ENCODE measurements at regions not wholly inside any gene's neighbourhood (a gene's known extent, or its start where the extent isn't known, plus 50 kb on each side); places are given as distances from the start of the nearest gene placed in this dataset.

- no peak for DNase-seq (ENCODE audit: low read depth in 2 of 2)
- Histone ChIP-seq H3K9ac (ENCODE audit: insufficient read depth, low read length) (no peak overlapping the region), H3K36me3 (ENCODE audit: control insufficient read depth, insufficient read depth, low read length) (no peaks in the 10 kb centered on the region), H3K4me1 (ENCODE audit: control insufficient read depth, extremely low read depth, insufficient read depth, low read length) (no peaks in the 10 kb centered on the region), H3K27ac (ENCODE audit: insufficient read depth, low read length) (no peak overlapping the region), H3K27me3 (ENCODE audit: control insufficient read depth, insufficient read depth, low read length) (no peaks in the 10 kb centered on the region), H3K4me3 (replicated peaks in 1 of 4; ENCODE audit: control extremely low read depth in 1 of 4, insufficient read depth in 1 of 4, low read depth in 3 of 4, low read length in 4 of 4) (no peak overlapping the region), H4K20me1 (ENCODE audit: control insufficient read depth, extremely low read depth, insufficient read depth, low read length) (no peaks in the 10 kb centered on the region), H3K79me2 (ENCODE audit: control insufficient read depth, insufficient read depth, low read length) (no peaks in the 10 kb centered on the region), H2AFZ (ENCODE audit: low read length) (no peak overlapping the region), H3K4me2 (ENCODE audit: extremely low read depth, insufficient read depth, low read length) (no peak overlapping the region), H3K9me3 (ENCODE audit: control insufficient read depth, insufficient read depth, low read depth, low read length) (no peaks in the 10 kb centered on the region)
- no peak for TF ChIP-seq EZH2 (IDR thresholded peaks at IDR 0.05; ENCODE audit: low read length, missing control alignments)
These were observed 737.8 kb upstream of the NRSN1 start for GRCh38 chr6:23388086-23388783.

- Histone ChIP-seq H3K79me2 (ENCODE audit: control insufficient read depth, insufficient read depth, low read length) (no peaks in the 10 kb centered on the region), H3K4me3 (replicated peaks in 1 of 4; ENCODE audit: control extremely low read depth in 1 of 4, insufficient read depth in 1 of 4, low read depth in 3 of 4, low read length in 4 of 4) (no peak overlapping the region), H3K27me3 (ENCODE audit: control insufficient read depth, insufficient read depth, low read length) (no peaks in the 10 kb centered on the region), H4K20me1 (ENCODE audit: control insufficient read depth, extremely low read depth, insufficient read depth, low read length) (no peaks in the 10 kb centered on the region), H3K27ac (ENCODE audit: insufficient read depth, low read length) (no peak overlapping the region), H3K4me1 (ENCODE audit: control insufficient read depth, extremely low read depth, insufficient read depth, low read length) (no peaks in the 10 kb centered on the region), H3K9me3 (ENCODE audit: control insufficient read depth, insufficient read depth, low read depth, low read length) (no peaks in the 10 kb centered on the region), H2AFZ (ENCODE audit: low read length) (no peak overlapping the region), H3K36me3 (ENCODE audit: control insufficient read depth, insufficient read depth, low read length) (no peaks in the 10 kb centered on the region), H3K4me2 (ENCODE audit: extremely low read depth, insufficient read depth, low read length) (no peak overlapping the region), H3K9ac (ENCODE audit: insufficient read depth, low read length) (no peak overlapping the region)
- no peak for DNase-seq (ENCODE audit: low read depth in 2 of 2)
- TF ChIP-seq CTCF (conservative IDR thresholded peaks at IDR 0.05 in 1 of 2, IDR thresholded peaks at IDR 0.05 in 1 of 2; ENCODE audit: low read depth in 1 of 2, low read length in 2 of 2) (no peak), EZH2 (IDR thresholded peaks at IDR 0.05; ENCODE audit: low read length, missing control alignments) (no peak)
These were observed 736.6 kb upstream of the NRSN1 start for GRCh38 chr6:23389386-23389785.

- H3K4me1 ChIP-seq (ENCODE audit: control insufficient read depth, extremely low read depth, insufficient read depth, low read length), result no peaks in the 10 kb centered on the region
- H3K27me3 ChIP-seq (ENCODE audit: control insufficient read depth, insufficient read depth, low read length), result no peaks in the 10 kb centered on the region
- H3K79me2 ChIP-seq (ENCODE audit: control insufficient read depth, insufficient read depth, low read length), result no peaks in the 10 kb centered on the region
- TF ChIP-seq EZH2 (IDR thresholded peaks at IDR 0.05; ENCODE audit: low read length, missing control alignments) (no peak), CTCF (conservative IDR thresholded peaks at IDR 0.05 in 1 of 2, IDR thresholded peaks at IDR 0.05 in 1 of 2; ENCODE audit: low read depth in 1 of 2, low read length in 2 of 2) (no peak)
- no peak overlapping the region for H3K4me3 ChIP-seq (replicated peaks in 1 of 4; ENCODE audit: control extremely low read depth in 1 of 4, insufficient read depth in 1 of 4, low read depth in 3 of 4, low read length in 4 of 4)
- H4K20me1 ChIP-seq (ENCODE audit: control insufficient read depth, extremely low read depth, insufficient read depth, low read length), result no peaks in the 10 kb centered on the region
- H3K36me3 ChIP-seq (ENCODE audit: control insufficient read depth, insufficient read depth, low read length), result no peaks in the 10 kb centered on the region
- no peak overlapping the region for H3K9ac ChIP-seq (ENCODE audit: insufficient read depth, low read length)
- H3K4me2 ChIP-seq (ENCODE audit: extremely low read depth, insufficient read depth, low read length), result no peak overlapping the region
- DNase-seq (ENCODE audit: low read depth in 2 of 2), result no peak
- no peak overlapping the region for H3K27ac ChIP-seq (ENCODE audit: insufficient read depth, low read length)
- H2AFZ ChIP-seq (ENCODE audit: low read length), result no peak overlapping the region
- no peaks in the 10 kb centered on the region for H3K9me3 ChIP-seq (ENCODE audit: control insufficient read depth, insufficient read depth, low read depth, low read length)
These were observed 735.8 kb upstream of the NRSN1 start for GRCh38 chr6:23390221-23390620.
